GM21576 (cell line): ENCODE measurements at regions not wholly inside any gene's neighbourhood (a gene's known extent, or its start where the extent isn't known, plus 50 kb on each side); places are given as distances from the start of the nearest gene placed in this dataset.
"Not testable (repeated sequence)": the region's sequence is repeated elsewhere in the genome, so short reads cannot be mapped to it uniquely, and the experiment has no call there.

Experiments
- ATAC-seq: cut with Tn5 transposase; IDR thresholded peaks from one replicate; pipeline ENCODE4 v1.9.1; 2021; ENCODE audit warnings: mild to moderate bottlenecking, moderate library complexity; ENCODE audit not compliant: unreplicated experiment

GRCh38 chr2:221929259-221929658, 357.2 kb upstream of the EPHA4 start:
- no peak for ATAC-seq

DNA sequence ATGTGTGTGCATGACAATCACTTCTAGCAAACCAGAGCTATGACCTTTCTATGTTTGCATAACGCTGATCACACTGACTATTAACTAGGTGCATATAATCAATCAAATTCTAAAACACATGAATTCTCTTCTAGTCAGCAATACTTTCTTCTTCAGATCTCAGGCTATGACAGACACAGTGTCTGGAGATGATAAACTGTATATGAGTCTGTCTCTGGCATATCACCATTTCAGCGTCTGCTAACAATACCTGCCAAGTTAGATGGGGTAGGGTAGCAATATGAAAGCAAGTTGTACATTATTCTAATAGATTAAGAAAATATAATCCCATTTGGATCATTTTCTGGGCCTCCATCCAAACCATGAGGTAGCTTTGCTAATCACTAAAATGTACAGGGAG, 354.2 kb upstream of the EPHA4 start:
- ATAC-seq: no peak

- no peak for ATAC-seq
These were observed 352.5 kb upstream of the EPHA4 start for GRCh38 chr2:221924576-221924975.

DNA sequence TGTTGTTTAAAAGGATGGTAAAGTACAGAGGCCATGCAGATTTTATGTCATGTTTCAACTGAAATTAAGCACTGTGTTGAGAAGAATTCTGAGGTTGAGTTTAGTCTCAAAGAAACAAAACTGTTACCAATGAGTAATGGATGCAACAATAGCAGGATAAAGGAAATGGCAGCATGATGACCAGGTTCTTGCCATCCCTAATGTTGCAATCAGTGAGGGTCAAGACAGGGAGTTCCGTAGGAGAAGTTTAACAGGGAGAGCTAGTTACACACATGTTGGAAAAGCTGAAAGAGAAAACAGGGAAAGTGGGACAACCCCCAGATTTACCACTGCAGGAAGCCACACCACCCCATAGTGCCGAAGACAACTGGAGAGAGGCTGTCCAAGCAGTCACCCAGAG, 343.8 kb upstream of the EPHA4 start:
- ATAC-seq: no peak

DNA sequence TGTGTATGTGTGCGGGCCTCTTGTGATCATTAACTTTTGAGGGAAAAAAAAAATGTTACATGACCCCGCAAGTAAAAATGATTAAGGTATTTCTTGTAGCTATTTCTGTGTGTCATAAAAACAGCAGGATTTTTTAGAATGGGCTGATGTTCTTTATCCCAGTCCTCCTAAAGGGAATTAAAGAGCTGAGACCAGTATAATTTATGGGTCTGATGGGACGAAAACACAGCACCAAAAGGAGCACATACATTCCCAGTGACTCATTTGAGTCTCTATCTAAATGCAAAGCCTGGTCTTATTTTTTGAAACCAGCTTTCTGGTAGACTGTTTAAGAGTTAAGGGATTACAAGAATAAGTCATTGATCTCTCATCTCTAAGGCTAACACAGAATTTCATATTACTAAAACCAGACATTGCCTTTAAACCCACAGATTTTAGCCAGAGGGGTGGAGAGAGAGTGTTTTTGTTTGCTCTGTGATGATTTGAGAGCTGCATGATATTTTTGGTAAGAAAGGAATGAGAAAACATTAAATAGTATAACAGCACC, 342.3 kb upstream of the EPHA4 start:
- ATAC-seq: no peak

- no peak for ATAC-seq
These were observed 339.8 kb upstream of the EPHA4 start for GRCh38 chr2:221911890-221912289.

DNA sequence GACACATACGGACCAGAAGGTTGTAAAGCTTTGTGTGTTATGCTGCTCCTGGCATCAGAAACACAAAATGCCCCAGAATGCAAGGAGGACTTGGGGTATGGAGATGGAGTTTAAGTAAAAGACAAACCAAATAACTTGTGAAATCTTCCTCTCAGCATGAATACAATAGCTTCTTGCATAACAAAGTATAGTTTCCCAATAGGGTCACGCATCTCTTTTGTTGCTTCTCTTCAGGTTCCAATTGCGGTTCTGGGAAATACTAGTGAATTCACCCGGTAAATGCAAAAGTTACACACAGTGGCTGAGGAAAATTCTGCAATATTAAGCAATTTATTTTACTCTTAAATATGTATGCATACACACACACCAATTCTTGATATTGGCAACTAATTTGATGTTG, 339.2 kb upstream of the EPHA4 start:
- no peak for ATAC-seq

DNA sequence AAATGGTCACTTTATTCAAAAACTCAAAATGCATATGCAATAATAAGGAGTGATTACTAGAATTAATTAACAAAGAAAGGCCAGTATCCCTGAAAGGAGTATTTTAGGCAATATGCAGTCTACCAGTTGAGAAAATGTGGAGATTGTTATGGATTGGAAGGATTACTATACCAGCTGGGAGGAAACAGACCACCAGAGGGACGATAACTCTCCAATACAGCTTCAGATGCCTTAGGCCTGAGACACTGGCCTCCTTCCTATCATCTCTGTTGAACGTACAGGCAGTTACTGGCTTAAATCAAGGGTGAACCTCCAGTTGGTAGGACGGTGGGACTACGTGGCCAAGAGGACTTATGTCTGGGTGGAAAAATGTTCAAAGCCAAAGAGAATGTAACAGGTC, 336.4 kb upstream of the EPHA4 start:
- ATAC-seq: no peak

DNA sequence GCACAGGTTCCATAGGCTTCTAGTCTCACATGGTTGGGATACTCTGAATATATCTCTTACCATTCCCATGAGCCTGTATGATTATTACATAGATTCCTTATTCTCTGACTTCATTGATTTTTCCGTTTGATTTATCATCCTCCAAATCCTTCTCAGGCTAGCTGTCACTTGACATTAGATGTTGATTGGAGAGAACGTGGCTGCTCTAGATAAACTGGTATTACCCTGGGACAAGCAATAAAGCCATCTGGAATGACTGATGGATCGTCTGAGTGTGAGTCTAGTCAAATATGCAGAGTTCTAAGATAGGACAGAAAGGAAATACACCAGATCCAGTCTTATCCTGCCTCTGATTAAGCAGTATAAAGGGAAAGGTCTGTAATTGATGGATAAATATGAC, 325.6 kb upstream of the EPHA4 start:
- ATAC-seq: no peak

- no peak for ATAC-seq
These were observed 324.5 kb upstream of the EPHA4 start for GRCh38 chr2:221896505-221897151.

DNA sequence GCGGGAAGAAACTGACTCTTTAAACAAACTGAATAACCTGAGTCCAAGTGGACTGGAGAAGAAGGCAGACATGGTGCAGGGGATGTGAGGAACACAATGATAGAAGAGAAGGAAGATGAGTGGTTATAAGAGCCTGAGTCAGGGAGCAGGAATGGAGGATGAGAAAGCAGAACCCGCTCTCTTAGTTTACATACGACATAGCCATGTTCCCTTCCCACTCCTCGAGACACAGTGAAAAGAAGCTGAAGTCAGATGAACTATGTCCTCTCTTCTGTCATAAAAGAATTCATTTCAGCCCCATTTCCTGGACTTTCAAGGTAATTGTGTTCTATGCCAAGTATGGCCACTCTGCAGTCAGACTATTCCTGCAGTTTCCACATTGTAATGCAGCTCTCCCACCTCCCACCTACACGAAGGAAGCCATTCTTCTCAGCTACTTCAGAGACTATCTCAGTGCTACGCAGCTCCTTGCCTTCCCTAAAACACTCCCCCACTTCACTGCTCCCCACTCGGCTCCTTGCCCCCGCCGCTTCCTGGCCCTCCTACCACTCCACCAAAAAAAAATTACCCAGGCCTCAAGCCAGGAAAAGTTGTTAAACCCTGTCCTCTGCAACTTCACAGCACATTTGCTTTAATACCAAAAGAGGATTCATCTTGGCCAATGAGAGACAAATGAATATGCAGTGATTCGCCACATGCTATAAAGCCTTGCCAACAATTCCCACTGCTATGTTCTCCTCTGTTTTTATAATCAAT, 323.4 kb upstream of the EPHA4 start:
- ATAC-seq: no peak

DNA sequence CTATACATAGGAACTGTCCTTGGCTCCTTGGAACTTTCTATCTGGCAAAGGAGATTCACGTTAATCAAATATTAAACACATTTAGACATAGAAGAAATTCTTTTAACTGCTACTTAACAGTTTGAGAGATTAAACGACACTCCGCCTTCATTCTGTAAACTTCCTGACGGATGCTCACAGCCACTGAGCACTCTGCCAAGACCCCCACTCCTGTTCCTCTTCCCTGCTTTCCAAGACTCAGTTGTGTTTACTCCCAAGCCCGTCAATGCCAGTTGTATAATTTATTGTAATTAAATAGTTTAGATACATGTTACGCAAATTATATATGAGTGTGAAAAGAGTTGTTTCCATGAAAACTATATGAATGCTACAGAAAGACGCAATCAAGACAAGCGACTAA, 321.4 kb upstream of the EPHA4 start:
- ATAC-seq: no peak

DNA sequence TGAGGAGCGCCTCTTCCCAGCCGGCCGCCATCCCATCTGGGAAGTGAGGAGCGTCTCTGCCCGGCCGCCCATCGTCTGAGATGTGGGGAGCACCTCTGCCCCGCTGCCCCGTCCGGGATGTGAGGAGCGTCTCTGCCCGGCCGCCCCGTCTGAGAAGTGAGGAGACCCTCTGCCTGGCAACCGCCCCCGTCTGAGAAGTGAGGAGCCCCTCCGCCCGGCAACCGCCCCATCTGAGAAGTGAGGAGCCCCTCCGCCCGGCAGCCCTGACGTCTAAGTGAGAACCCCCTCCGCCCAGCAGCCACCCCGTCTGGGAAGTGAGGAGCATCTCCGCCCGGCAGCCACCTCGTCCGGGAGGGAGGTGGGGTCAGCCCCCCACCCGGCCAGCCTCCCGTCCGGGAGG, 319.9 kb upstream of the EPHA4 start:
- ATAC-seq: not testable (repeated sequence)

GRCh38 chr2:221883976-221884375, 311.9 kb upstream of the EPHA4 start:
- no peak for ATAC-seq

- ATAC-seq: no peak
These were observed 303.9 kb upstream of the EPHA4 start for GRCh38 chr2:221876016-221876415.

DNA sequence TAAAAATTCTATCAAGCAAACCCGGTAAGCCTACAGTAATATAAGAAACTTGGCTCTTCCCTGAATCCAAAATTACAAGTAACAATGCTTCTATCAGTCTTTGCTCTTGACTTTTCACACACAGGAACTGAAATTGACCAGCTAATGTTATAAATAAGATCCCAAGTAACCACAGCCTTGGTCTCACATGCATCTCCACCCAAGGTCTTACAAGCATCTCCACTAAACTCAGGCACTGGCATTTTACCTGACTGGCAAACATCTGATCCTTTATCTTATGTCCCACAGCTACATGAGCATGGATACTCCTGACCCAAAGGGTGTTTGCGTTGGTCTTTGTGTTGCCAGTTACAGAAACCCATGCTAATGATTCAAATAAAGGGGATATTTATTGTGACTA, 302.3 kb upstream of the EPHA4 start:
- no peak for ATAC-seq

DNA sequence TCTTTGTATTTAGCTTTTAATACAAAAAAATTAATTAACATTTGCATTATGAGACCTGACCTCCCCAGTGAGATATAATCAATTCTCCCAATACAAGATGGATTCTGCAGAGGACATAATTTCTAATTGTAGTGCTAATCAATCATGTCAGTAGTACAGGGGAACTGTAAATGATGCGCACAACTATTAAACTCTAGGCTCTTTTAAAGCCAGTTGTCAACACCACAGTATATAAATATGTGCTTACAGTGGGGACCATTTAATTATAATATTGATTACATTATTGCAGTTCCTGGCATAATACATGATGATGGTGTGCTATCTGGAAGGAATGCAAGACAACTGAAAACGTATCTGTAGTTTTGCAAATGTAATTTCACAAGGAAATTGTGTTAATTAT, 285.6 kb upstream of the EPHA4 start:
- ATAC-seq: no peak

DNA sequence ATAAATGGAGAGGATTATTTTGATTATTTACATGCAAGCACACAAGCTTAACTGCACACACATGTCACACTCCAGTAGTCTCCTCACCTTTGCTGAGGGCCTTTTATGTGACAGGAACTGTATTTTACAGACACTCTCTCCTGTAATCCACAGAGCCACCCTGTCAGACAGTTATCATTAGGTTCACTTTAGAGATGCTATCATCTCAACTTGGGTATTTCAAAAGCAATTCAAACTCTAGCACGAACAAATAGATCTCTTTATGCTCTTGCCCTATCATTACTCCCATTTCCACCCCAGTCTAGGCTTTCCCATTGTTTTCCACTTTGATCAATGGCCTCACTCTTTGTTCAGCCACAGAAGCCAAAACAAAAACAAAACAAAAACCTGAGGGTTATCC, 281.2 kb upstream of the EPHA4 start:
- no peak for ATAC-seq

GRCh38 chr2:221851531-221852045, 279.5 kb upstream of the EPHA4 start:
- no peak for ATAC-seq

DNA sequence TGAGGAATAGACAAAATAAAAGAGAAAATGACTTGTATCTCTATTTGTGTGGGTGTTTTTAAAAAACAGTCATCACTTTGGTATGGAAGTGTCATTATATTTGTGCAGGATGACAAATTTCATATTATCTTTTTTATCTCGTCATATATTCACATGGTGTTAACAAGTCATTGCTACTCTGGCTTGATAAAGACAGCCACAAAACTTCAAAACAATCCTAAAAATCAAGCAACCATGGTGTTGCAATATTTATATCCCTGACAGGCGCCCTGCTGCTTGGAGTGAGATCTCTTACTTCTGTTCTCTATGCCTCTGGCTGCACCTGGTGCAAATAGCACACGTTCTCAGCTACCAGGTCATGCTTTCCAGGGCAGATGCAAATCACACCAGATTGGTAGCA, 278.0 kb upstream of the EPHA4 start:
- no peak for ATAC-seq

GRCh38 chr2:221848286-221848685, 276.2 kb upstream of the EPHA4 start:
- ATAC-seq: no peak

DNA sequence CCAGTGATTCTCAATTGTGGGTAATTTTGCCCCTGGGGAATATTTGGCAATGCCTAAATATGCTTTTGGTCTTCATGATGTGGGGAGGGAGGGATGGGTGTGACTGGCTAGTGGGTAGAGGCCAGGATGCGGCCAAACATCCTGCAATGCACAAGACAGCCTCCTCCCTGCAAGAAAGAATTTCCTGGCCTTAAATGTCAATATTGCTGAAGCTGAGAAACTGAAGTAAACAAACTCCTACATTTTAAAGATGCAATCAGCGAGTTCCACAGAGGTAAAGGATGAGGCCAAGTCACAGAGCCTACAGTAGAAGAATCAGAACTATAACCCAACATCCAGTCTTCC, 272.9 kb upstream of the EPHA4 start:
- ATAC-seq: no peak
